ENCODE measurements at regions not wholly inside any gene's neighbourhood (a gene's known extent, or its start where the extent isn't known, plus 50 kb on each side); places are given as distances from the start of the nearest gene placed in this dataset.
A peak's percentile ranks its signal among the peaks of the same experiment; 100 is the strongest.

GRCh38 chr22:19590696-19591095 is 66.5 kb upstream of the CLDN5 start (continued):
- TF ChIP-seq HINFP (tag; conservative IDR thresholded peaks at IDR 0.05; ENCODE audit: low read depth) (no peak), RUNX1 (IDR thresholded peaks at IDR 0.05; ENCODE audit: low read depth) (0 out of 2 replicates have a peak, but pooled peaks have one; percentile 34), MCM2 (IDR thresholded peaks at IDR 0.05; ENCODE audit: low read depth) (no peak), THAP12 (CRISPR knock-in tag; IDR thresholded peaks at IDR 0.05) (0 out of 2 replicates have a peak, but pooled peaks have one; percentile 22), SMARCB1 (IDR thresholded peaks at IDR 0.05; ENCODE audit: insufficient read length, low read depth) (no peak)

- Histone ChIP-seq H3K9ac (ENCODE audit: insufficient read depth in 1 of 2, low read depth in 2 of 2, low read length in 2 of 2) (no peak overlapping the region), H3K4me2 (ENCODE audit: insufficient read depth, low read length) (no peak overlapping the region), H3K79me2 (ENCODE audit: control insufficient read depth, insufficient read depth, low read length) (no peaks in the 10 kb centered on the region), H3K4me3 (no peak overlapping the region), H4K20me1 (replicated peaks; ENCODE audit: control insufficient read depth, insufficient read depth, low read length) (peaks cover 16% of the 10 kb centered on the region; the same call in 1 of the 2 replicates), H3K9me3 (replicated peaks; ENCODE audit: control insufficient read depth, insufficient read depth, low read depth, low read length) (no peaks in the 10 kb centered on the region), H3K9me1 (ENCODE audit: control insufficient read depth, insufficient read depth, low read length) (no peaks in the 10 kb centered on the region), H3K27me3 (ENCODE audit: control insufficient read depth in 2 of 2, insufficient read depth in 2 of 2, low read length in 2 of 2) (peaks cover 74 to 75% of the 10 kb centered on the region in 2 experiments), H3K4me1 (replicated peaks in 1 of 2; ENCODE audit: control insufficient read depth in 2 of 2, insufficient read depth in 2 of 2, low read length in 2 of 2) (peaks cover 0 to 1% of the 10 kb centered on the region in 2 experiments; a peak in 1 of 5 replicates), H3K27ac (ENCODE audit: extremely low read depth, low read depth, low read length) (no peak overlapping the region), H3K36me3 (ENCODE audit: control insufficient read depth, insufficient read depth, low read length) (no peaks in the 10 kb centered on the region), H2AFZ (ENCODE audit: low read depth, low read length) (no peak overlapping the region)
- BruUV-seq (replicated peaks): no TSS peak
- CTCF ChIA-PET (ENCODE audit: low intra/inter-chr PET ratio): no interaction called here
- WGBS (ENCODE audit: insufficient coverage, low coverage, missing lambda C conversion rate): 0% methylated on average over 2 of the region's 2 CpGs
- POLR2A ChIA-PET: interaction anchor here (0.5 to 2.3 kb wide), 9 partner anchors 9 to 211 kb away, joined by 3 to 9 read pairs (median 4); no protein-coding TSS in a partner anchor
- TF ChIP-seq TEAD4 (IDR thresholded peaks at IDR 0.05; ENCODE audit: low read length) (no peak), TEAD4 (CRISPR knock-in tag; IDR thresholded peaks at IDR 0.05; ENCODE audit: borderline replicate concordance) (peak; percentile 53; the same call in 1 of the 2 replicates), ELF1 (tag; IDR thresholded peaks at IDR 0.05) (no peak), NR3C1 (CRISPR knock-in tag; IDR thresholded peaks at IDR 0.05) (0 out of 2 replicates have a peak, but pooled peaks have one; percentile 17)
- intact Hi-C loops (cut with micrococcal nuclease) (no loop called here), in situ Hi-C loops (cut with MboI) (no loop called here)
- no peak for FAIRE-seq
- no peak for ATAC-seq
- DNase-seq (ENCODE audit: extremely low read depth in 1 of 4, low spot score in 3 of 4): peak in 1 of 4 experiments; percentile 43
These were observed 67.4 kb upstream of the CLDN5 start for GRCh38 chr22:19591568-19591967.
